MCF 10A (cell line): ENCODE measurements at regions not wholly inside any gene's neighbourhood (a gene's known extent, or its start where the extent isn't known, plus 50 kb on each side); places are given as distances from the start of the nearest gene placed in this dataset.

ENCODE experiments used
- BruUV-seq: library from RNA; stranded (reverse); fragments of 400-500 nt; replicated peaks from 2 replicates; lab custom pipeline; 2021; lab: Mats Ljungman, UMichigan
- CTCF ChIA-PET: fragments of 300-600 bp; sonication (Branson Sonifier 250); formaldehyde crosslinking; extraction: SDS; loops from one replicate; lab custom pipeline; 2021; ENCODE audit warnings: antibody characterized with exemption, inconsistent platforms; lab: Yijun Ruan, JAX
- POLR2A ChIA-PET: fragments of 300-600, 350-650 bp; sonication (Branson Sonifier 250); formaldehyde crosslinking; extraction: SDS; loops from one replicate; lab custom pipeline; 2020; ENCODE audit warnings: antibody characterized with exemption, inconsistent platforms; lab: Yijun Ruan, JAX
- DNase-seq: peaks from one replicate; pipeline ENCODE4 v3.0.0-alpha.2; 2018; ENCODE audit not compliant: unreplicated experiment
- H3K27ac Mint-ChIP-seq: one replicate; pipeline ENCODE4 v1.8.0; 2022; ENCODE audit warnings: mild to moderate bottlenecking, low read depth, mixed read lengths; ENCODE audit not compliant: unreplicated experiment
- H3K27me3 Mint-ChIP-seq: one replicate; pipeline ENCODE4 v1.8.0; 2022; ENCODE audit warnings: mixed read lengths; ENCODE audit not compliant: insufficient read depth, unreplicated experiment
- H3K36me3 Mint-ChIP-seq: one replicate; pipeline ENCODE4 v1.8.0; 2022; ENCODE audit warnings: mild to moderate bottlenecking, moderate library complexity, mixed read lengths; ENCODE audit not compliant: insufficient read depth, unreplicated experiment
- H3K4me1 Mint-ChIP-seq: one replicate; pipeline ENCODE4 v1.8.0; 2022; ENCODE audit warnings: mixed read lengths; ENCODE audit not compliant: insufficient read depth, unreplicated experiment
- H3K4me3 Mint-ChIP-seq: one replicate; pipeline ENCODE4 v1.8.0; 2022; ENCODE audit warnings: mild to moderate bottlenecking, moderate library complexity, mixed read lengths; ENCODE audit not compliant: unreplicated experiment
- H3K9me3 Mint-ChIP-seq: one replicate; pipeline ENCODE4 v1.8.0; 2022; ENCODE audit warnings: mixed read lengths; ENCODE audit not compliant: unreplicated experiment
- CTCF ChIP-seq: fragments of 200-600 bp; IDR thresholded peaks from one replicate; pipeline ENCODE4 v1.8.0; 2022; ENCODE audit warnings: antibody characterized with exemption, mild to moderate bottlenecking; ENCODE audit not compliant: unreplicated experiment
- intact Hi-C: fragments of 100-400 bp; cut with micrococcal nuclease; formaldehyde crosslinking; loops from 2 replicates; pipeline ENCODE4 v1.14.1; 2022

- no peak for DNase-seq
- Mint-ChIP-seq H3K4me1 (no peaks in the 10 kb centered on the region), H3K9me3 (peaks cover 8% of the 10 kb centered on the region), H3K36me3 (no peaks in the 10 kb centered on the region), H3K27ac (no peak overlapping the region), H3K27me3 (no peaks in the 10 kb centered on the region), H3K4me3 (no peak overlapping the region)
- no TSS peak for BruUV-seq
- TF ChIP-seq CTCF, result no peak
- CTCF ChIA-PET, result interaction anchor here (0.6 kb wide), 1 partner anchor 544 kb away, joined by 3 read pairs; no protein-coding TSS in a partner anchor
- intact Hi-C loops, result no loop called here
- POLR2A ChIA-PET, result no interaction called here
These were observed 73.9 kb downstream of the TEX29 start for GRCh38 chr13:111394211-111394922.

- intact Hi-C loops, result no loop called here
- POLR2A ChIA-PET, result no interaction called here
These were observed 75.3 kb downstream of the TEX29 start for GRCh38 chr13:111395511-111396393.

GRCh38 chr13:111396457-111396856 lies 76.0 kb downstream of the TEX29 start:
- Mint-ChIP-seq H3K27me3 (no peaks in the 10 kb centered on the region), H3K4me3 (no peak overlapping the region), H3K4me1 (no peaks in the 10 kb centered on the region), H3K27ac (no peak overlapping the region), H3K9me3 (peaks cover 21% of the 10 kb centered on the region), H3K36me3 (no peaks in the 10 kb centered on the region)
- ChIA-PET POLR2A (no interaction called here), CTCF (no interaction called here)
- intact Hi-C loops, result no loop called here
- TF ChIP-seq CTCF, result no peak
- BruUV-seq, result no TSS peak
- no peak for DNase-seq

More at GRCh38 chr13:111395511-111396393, 75.3 kb downstream of the TEX29 start:
- no peaks in the 10 kb centered on the region for H3K27me3 Mint-ChIP-seq
- TF ChIP-seq CTCF, result no peak
- no peak overlapping the region for H3K4me3 Mint-ChIP-seq
- no peaks in the 10 kb centered on the region for H3K36me3 Mint-ChIP-seq
- CTCF ChIA-PET, result interaction anchor here (0.5 to 0.6 kb wide), 2 partner anchors 1048 to 1148 kb away, joined by 3 to 5 read pairs; no protein-coding TSS in a partner anchor
- no peak for DNase-seq
- H3K9me3 Mint-ChIP-seq, result peaks cover 16% of the 10 kb centered on the region
- H3K27ac Mint-ChIP-seq, result no peak overlapping the region
- H3K4me1 Mint-ChIP-seq, result no peaks in the 10 kb centered on the region
- BruUV-seq, result no TSS peak
